NCI-H1436 treated with DMSO at 0.1 percent for 48 hours (cell line): ENCODE measurements at regions not wholly inside any gene's neighbourhood (a gene's known extent, or its start where the extent isn't known, plus 50 kb on each side); places are given as distances from the start of the nearest gene placed in this dataset.

ENCODE experiments used
- DNase-seq: peaks from one replicate; lab custom pipeline; 2025; lab: John Stamatoyannopoulos, UW

- no peak for DNase-seq
These were observed 108.3 kb upstream of the RPS6KA3 start for GRCh38 chrX:20374900-20375438.

GRCh38 chrX:20374450-20374849, 107.7 kb upstream of the RPS6KA3 start:
- DNase-seq: no peak

GRCh38 chrX:20373063-20373462, 106.4 kb upstream of the RPS6KA3 start:
- DNase-seq: no peak

GRCh38 chrX:20372533-20372932, 105.8 kb upstream of the RPS6KA3 start:
- DNase-seq: no peak

GRCh38 chrX:20369468-20369867, 102.8 kb upstream of the RPS6KA3 start:
- no peak for DNase-seq

- no peak for DNase-seq
These were observed 97.5 kb upstream of the RPS6KA3 start for GRCh38 chrX:20364238-20364637.

- DNase-seq: no peak
These were observed 96.6 kb upstream of the RPS6KA3 start for GRCh38 chrX:20363275-20363674.

- peak; percentile 51 for DNase-seq
These were observed 95.9 kb upstream of the RPS6KA3 start for GRCh38 chrX:20362268-20363267.

- DNase-seq: no peak
These were observed 95.2 kb upstream of the RPS6KA3 start for GRCh38 chrX:20361890-20362262.

- DNase-seq: no peak
These were observed 94.6 kb upstream of the RPS6KA3 start for GRCh38 chrX:20361081-20361889.

GRCh38 chrX:20355187-20355586, 88.5 kb upstream of the RPS6KA3 start:
- no peak for DNase-seq

GRCh38 chrX:20354505-20354904, 87.8 kb upstream of the RPS6KA3 start:
- DNase-seq: no peak

GRCh38 chrX:20352935-20353336, 86.2 kb upstream of the RPS6KA3 start:
- DNase-seq: no peak

GRCh38 chrX:20352504-20352903, 85.8 kb upstream of the RPS6KA3 start:
- DNase-seq: no peak

GRCh38 chrX:20350596-20350995, 83.9 kb upstream of the RPS6KA3 start:
- no peak for DNase-seq

- DNase-seq: no peak
These were observed 81.4 kb upstream of the RPS6KA3 start for GRCh38 chrX:20348139-20348538.

- no peak for DNase-seq
These were observed 80.8 kb upstream of the RPS6KA3 start for GRCh38 chrX:20347481-20347880.

GRCh38 chrX:20333672-20334071, 67.0 kb upstream of the RPS6KA3 start:
- DNase-seq: no peak

- DNase-seq: no peak
These were observed 63.8 kb upstream of the RPS6KA3 start for GRCh38 chrX:20330545-20330944.

GRCh38 chrX:20329435-20329834, 62.7 kb upstream of the RPS6KA3 start:
- no peak for DNase-seq

GRCh38 chrX:20325786-20326388, 59.2 kb upstream of the RPS6KA3 start:
- DNase-seq: no peak

- DNase-seq: no peak
These were observed 56.2 kb upstream of the RPS6KA3 start for GRCh38 chrX:20322887-20323286.
